ENCODE measurements at regions not wholly inside any gene's neighbourhood (a gene's known extent, or its start where the extent isn't known, plus 50 kb on each side); places are given as distances from the start of the nearest gene placed in this dataset.

GRCh38 chr5:3537942-3538341 lies 57.7 kb upstream of the IRX1 start:
- WGBS (ENCODE audit: missing lambda C conversion rate) = 46% methylated on average over 6 of the region's 8 CpGs
- ATAC-seq (no peak), DNase-seq (ENCODE audit: low read depth in 1 of 2, low spot score in 1 of 2) (no peak), FAIRE-seq (no peak)
- Histone ChIP-seq H3K4me3 (no peak overlapping the region), H3K4me2 (no peak overlapping the region), H3K27ac (no peak overlapping the region), H3K4me1 (no peaks in the 10 kb centered on the region), H3K9me3 (no peaks in the 10 kb centered on the region)
- ChIA-PET POLR2A (no interaction called here), CTCF (interaction anchor here (0.7 kb wide), 1 partner anchor 290 kb away, joined by 3 read pairs; no protein-coding TSS in a partner anchor)
- TF ChIP-seq PHF8 (IDR thresholded peaks at IDR 0.05; ENCODE audit: borderline replicate concordance, low read depth) (no peak), RARB (CRISPR knock-in tag; IDR thresholded peaks at IDR 0.05) (no peak), EP300 (IDR thresholded peaks at IDR 0.05) (no peak), E2F6 (IDR thresholded peaks at IDR 0.05; ENCODE audit: borderline replicate concordance, low read depth) (no peak), EHF (CRISPR knock-in tag; IDR thresholded peaks at IDR 0.05) (no peak), FOSB (CRISPR knock-in tag; IDR thresholded peaks at IDR 0.05) (no peak), NFE2L2 (conservative IDR thresholded peaks at IDR 0.05; ENCODE audit: low read length) (no peak), FOSL2 (IDR thresholded peaks at IDR 0.05) (no peak), FOSL2 (CRISPR knock-in tag; IDR thresholded peaks at IDR 0.05) (no peak), CHD2 (IDR thresholded peaks at IDR 0.05; ENCODE audit: low read length, partially characterized antibody) (no peak), ELK1 (IDR thresholded peaks at IDR 0.05; ENCODE audit: low read depth, low read length) (no peak), MAX (IDR thresholded peaks at IDR 0.05) (no peak)
- TF ChIP-seq, protein P1, sequence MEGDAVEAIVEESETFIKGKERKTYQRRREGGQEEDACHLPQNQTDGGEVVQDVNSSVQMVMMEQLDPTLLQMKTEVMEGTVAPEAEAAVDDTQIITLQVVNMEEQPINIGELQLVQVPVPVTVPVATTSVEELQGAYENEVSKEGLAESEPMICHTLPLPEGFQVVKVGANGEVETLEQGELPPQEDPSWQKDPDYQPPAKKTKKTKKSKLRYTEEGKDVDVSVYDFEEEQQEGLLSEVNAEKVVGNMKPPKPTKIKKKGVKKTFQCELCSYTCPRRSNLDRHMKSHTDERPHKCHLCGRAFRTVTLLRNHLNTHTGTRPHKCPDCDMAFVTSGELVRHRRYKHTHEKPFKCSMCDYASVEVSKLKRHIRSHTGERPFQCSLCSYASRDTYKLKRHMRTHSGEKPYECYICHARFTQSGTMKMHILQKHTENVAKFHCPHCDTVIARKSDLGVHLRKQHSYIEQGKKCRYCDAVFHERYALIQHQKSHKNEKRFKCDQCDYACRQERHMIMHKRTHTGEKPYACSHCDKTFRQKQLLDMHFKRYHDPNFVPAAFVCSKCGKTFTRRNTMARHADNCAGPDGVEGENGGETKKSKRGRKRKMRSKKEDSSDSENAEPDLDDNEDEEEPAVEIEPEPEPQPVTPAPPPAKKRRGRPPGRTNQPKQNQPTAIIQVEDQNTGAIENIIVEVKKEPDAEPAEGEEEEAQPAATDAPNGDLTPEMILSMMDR (IDR thresholded peaks at IDR 0.05) = no peak

DNA sequence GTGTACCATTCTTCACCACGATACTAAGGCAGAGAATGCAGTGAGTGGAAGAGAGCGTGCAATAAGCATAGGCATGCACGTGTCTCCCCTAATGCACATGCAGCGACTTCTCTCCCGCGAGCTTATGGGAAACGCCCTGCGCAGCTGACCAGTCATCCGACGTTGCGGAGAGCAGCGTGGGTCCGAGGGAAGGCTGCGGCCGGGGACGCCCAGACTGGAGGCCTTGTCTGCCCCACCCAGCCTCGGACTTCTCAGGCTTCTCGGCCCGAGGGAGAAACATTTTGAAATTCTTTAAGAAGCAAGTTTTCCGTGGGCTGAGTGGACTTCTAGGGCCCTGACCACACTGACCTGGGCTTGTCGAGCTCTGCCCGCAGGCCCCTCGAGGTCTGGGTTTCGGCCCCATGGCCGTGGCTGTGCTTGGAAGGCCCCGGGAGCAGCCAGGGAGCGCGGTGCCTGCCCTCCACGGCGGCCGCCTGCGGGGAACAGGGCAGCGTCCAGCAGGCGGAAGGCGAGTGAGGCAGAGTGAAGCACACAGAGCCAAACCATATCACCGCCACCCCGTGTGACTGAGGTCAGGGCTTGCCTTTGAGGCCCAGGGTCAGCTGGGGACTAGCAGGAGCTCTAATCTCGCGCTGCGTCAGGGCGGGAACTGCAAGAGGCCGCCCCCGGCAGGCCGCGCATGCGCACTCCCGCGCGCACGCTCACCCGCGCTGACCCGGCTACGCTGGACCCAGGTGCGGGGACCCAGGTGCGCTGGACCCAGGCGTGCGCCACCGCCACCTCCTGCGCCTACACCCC lies 60.0 kb upstream of the IRX1 start:
- Histone ChIP-seq H3K27ac (no peak overlapping the region), H3K4me1 (no peaks in the 10 kb centered on the region), H3K4me2 (no peak overlapping the region), H3K4me3 (no peak overlapping the region), H3K9me3 (no peaks in the 10 kb centered on the region)
- 68% methylated on average over 39 of the region's 60 CpGs for WGBS (ENCODE audit: missing lambda C conversion rate)
- no peak for ATAC-seq
- CTCF ChIA-PET = no interaction called here
- DNase-seq (ENCODE audit: low read depth in 1 of 2, low spot score in 1 of 2) = no peak
- FAIRE-seq = no peak
- POLR2A ChIA-PET = no interaction called here
- no peak for TF ChIP-seq JUNB (IDR thresholded peaks at IDR 0.05)
- TF ChIP-seq TFCP2L1 (CRISPR knock-in tag; IDR thresholded peaks at IDR 0.05) = no peak
- no peak for TF ChIP-seq EHMT2 (IDR thresholded peaks at IDR 0.05; ENCODE audit: low read depth)
- no peak for TF ChIP-seq TP53 (CRISPR knock-in tag; IDR thresholded peaks at IDR 0.05)
- no peak for TF ChIP-seq HOXA7 (CRISPR knock-in tag; IDR thresholded peaks at IDR 0.05)
- no peak for TF ChIP-seq REST (IDR thresholded peaks at IDR 0.05)

All from A549 (cell line).